Gastroesophageal sphincter (tissue), 4 donors: ENCODE measurements at regions not wholly inside any gene's neighbourhood (a gene's known extent, or its start where the extent isn't known, plus 50 kb on each side); places are given as distances from the start of the nearest gene placed in this dataset.

ENCODE experiments used
- ATAC-seq: fragments of 150-250 bp; one replicate; pipeline ENCODE4 v1.9.1; 2016; ENCODE audit warnings: mild to moderate bottlenecking, moderate library complexity
- H3K27ac ChIP-seq, 4 donors: fragments of 200-600 bp; sonication (generic) in 3 of 4; 1 replicate in 3 of 4; 2 replicates in 1 of 4; pipeline ENCODE4 v1.5.1; 2016 to 2019
- H3K27me3 ChIP-seq: fragments of 200-600 bp; sonication (generic); one replicate; pipeline ENCODE4 v1.5.1; 2019
- H3K36me3 ChIP-seq, 2 donors: fragments of 200-600 bp; sonication (generic); one replicate each; pipeline ENCODE4 v1.5.1; 2019; ENCODE audit warnings: control low read depth in 1 of 2
- H3K4me1 ChIP-seq, 3 donors: fragments of 200-600 bp; sonication (generic); 1 replicate in 2 of 3; 2 replicates in 1 of 3; pipeline ENCODE4 v1.5.1; 2016 to 2019; ENCODE audit warnings: control low read depth in 2 of 3
- H3K4me3 ChIP-seq, 2 donors: fragments of 200-600 bp; sonication (generic); one replicate each; pipeline ENCODE4 v1.5.1; 2019; ENCODE audit warnings: mild to moderate bottlenecking in 1 of 2, moderate library complexity in 1 of 2
- H3K9me3 ChIP-seq, 3 donors: fragments of 200-600 bp; sonication (generic); one replicate each; pipeline ENCODE4 v1.5.1; 2017 to 2019; ENCODE audit warnings: control low read depth in 2 of 3
- EP300 ChIP-seq: sonication (generic); formaldehyde crosslinking; IDR thresholded peaks from one replicate; pipeline ENCODE4 v1.6.1; 2017; ENCODE audit warnings: antibody characterized with exemption, mild to moderate bottlenecking
- POLR2A ChIP-seq, 2 donors: fragments of 450-650 bp; IDR thresholded peaks; one replicate each; pipeline ENCODE4 v1.6.1; 2017; ENCODE audit warnings: antibody characterized with exemption in 2 of 2, mild to moderate bottlenecking in 2 of 2, moderate library complexity in 1 of 2
- POLR2AphosphoS5 ChIP-seq: sonication (generic); formaldehyde crosslinking; IDR thresholded peaks from one replicate; pipeline ENCODE4 v1.6.1; 2017; ENCODE audit warnings: antibody characterized with exemption
- WGBS, 2 donors: methylation state at CpG; one replicate each; pipeline ENCODE4 v1.1.5; 2018; ENCODE audit warnings: low coverage in 1 of 2; 5-methylcytosine and 5-hydroxymethylcytosine counted together
- TF ChIP-seq, protein P1 (sequence below), 4 experiments: fragments of 200-600 bp in 2 of 4; fragments of 450-650 bp in 2 of 4; sonication (generic) in 1 of 4; IDR thresholded peaks; one replicate each; pipeline ENCODE4 v1.5.1; 2017 to 2019; ENCODE audit warnings: antibody characterized with exemption in 4 of 4, mild to moderate bottlenecking in 2 of 4, moderate library complexity in 2 of 4

DNA sequence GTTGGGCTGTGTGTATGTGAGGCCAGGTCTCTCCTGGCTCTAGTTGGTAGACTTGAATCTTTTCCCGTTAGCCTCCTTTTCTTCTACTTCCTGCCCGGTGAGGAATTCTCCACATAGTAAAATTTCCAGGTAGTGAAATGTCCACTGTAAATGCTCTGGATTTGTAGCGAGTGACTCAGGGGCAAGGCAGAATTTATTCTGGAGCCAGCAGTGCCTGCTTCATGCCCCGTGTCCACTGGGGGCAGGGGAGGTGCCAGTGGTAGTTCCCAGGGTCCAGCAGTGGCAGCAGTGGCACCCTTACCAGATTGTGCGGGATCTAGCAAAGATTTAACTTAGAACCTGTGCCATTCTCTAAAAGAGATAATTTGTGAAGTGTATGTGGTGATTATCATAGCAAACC is 74.5 kb upstream of the USP24 start:
- H3K4me1 ChIP-seq, result peaks cover 0 to 4% (median 3%) of the 10 kb centered on the region in 3 donors
- no peaks in the 10 kb centered on the region for H3K9me3 ChIP-seq
- H3K27me3 ChIP-seq, result no peaks in the 10 kb centered on the region
- no peak overlapping the region for H3K27ac ChIP-seq
- WGBS, 2 donors, result 86 to 89% methylated on average over 2 to 3 of the region's 5 CpGs
- no peaks in the 10 kb centered on the region for H3K36me3 ChIP-seq
- no peak for ATAC-seq
- no peak for TF ChIP-seq POLR2AphosphoS5
- no peak for TF ChIP-seq POLR2A (IDR thresholded peaks at IDR 0.05)
- TF ChIP-seq, protein P1, sequence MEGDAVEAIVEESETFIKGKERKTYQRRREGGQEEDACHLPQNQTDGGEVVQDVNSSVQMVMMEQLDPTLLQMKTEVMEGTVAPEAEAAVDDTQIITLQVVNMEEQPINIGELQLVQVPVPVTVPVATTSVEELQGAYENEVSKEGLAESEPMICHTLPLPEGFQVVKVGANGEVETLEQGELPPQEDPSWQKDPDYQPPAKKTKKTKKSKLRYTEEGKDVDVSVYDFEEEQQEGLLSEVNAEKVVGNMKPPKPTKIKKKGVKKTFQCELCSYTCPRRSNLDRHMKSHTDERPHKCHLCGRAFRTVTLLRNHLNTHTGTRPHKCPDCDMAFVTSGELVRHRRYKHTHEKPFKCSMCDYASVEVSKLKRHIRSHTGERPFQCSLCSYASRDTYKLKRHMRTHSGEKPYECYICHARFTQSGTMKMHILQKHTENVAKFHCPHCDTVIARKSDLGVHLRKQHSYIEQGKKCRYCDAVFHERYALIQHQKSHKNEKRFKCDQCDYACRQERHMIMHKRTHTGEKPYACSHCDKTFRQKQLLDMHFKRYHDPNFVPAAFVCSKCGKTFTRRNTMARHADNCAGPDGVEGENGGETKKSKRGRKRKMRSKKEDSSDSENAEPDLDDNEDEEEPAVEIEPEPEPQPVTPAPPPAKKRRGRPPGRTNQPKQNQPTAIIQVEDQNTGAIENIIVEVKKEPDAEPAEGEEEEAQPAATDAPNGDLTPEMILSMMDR (IDR thresholded peaks at IDR 0.05), result no peak
- TF ChIP-seq EP300, result no peak
- no peak overlapping the region for H3K4me3 ChIP-seq

GRCh38 chr1:55289042-55289441 is 73.9 kb upstream of the USP24 start:
- Histone ChIP-seq H3K27me3 (no peaks in the 10 kb centered on the region), H3K4me3 (no peak overlapping the region), H3K4me1 (peaks cover 0 to 4% (median 3%) of the 10 kb centered on the region in 3 donors), H3K36me3 (no peaks in the 10 kb centered on the region), H3K9me3 (no peaks in the 10 kb centered on the region), H3K27ac (no peak overlapping the region)
- no peak for ATAC-seq
- TF ChIP-seq, protein P1 (IDR thresholded peaks at IDR 0.05), result no peak
- TF ChIP-seq POLR2AphosphoS5, result no peak
- no peak for TF ChIP-seq POLR2A (IDR thresholded peaks at IDR 0.05)
- TF ChIP-seq EP300, result no peak
- 88 to 100% methylated on average over 2 to 3 of the region's 7 CpGs for WGBS, 2 donors

GRCh38 chr1:55288245-55288644 is 73.1 kb upstream of the USP24 start:
- H3K27ac ChIP-seq, result no peak overlapping the region
- WGBS, 2 donors, result 60 to 72% methylated on average over 1 to 6 of the region's 13 CpGs
- no peak for TF ChIP-seq POLR2A (IDR thresholded peaks at IDR 0.05)
- no peak for TF ChIP-seq EP300
- TF ChIP-seq, protein P1 (IDR thresholded peaks at IDR 0.05), result no peak
- no peak for TF ChIP-seq POLR2AphosphoS5
- peaks cover 0 to 4% (median 3%) of the 10 kb centered on the region in 3 donors for H3K4me1 ChIP-seq
- H3K9me3 ChIP-seq, result no peaks in the 10 kb centered on the region
- H3K36me3 ChIP-seq, result no peaks in the 10 kb centered on the region
- H3K4me3 ChIP-seq, result no peak overlapping the region
- no peak for ATAC-seq
- H3K27me3 ChIP-seq, result no peaks in the 10 kb centered on the region

DNA sequence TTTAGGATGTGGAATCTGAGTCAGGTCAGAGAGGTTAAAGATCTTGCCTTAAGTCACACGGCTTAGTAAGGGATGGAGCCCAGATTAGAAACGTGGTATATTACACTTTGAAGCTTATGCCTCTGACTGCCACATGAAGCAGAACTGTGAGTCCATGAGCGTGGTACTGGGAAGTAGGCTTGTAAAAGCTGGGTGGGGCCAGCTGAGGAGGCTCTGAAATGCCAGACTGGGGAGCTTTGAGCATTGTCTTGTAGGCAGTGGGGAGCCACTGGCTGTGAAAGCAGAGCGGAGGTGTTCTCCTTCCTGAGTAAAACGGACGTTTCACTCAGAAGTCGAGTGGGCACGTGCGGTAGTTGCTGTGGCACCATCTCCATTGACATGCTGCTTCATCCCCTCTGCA is 72.6 kb upstream of the USP24 start:
- no peak for TF ChIP-seq EP300
- no peak for TF ChIP-seq POLR2AphosphoS5
- TF ChIP-seq, protein P1 (IDR thresholded peaks at IDR 0.05), result no peak
- no peak for TF ChIP-seq POLR2A (IDR thresholded peaks at IDR 0.05)
- ATAC-seq, result no peak
- Histone ChIP-seq H3K27ac (no peak overlapping the region), H3K4me1 (peaks cover 0 to 4% (median 3%) of the 10 kb centered on the region in 3 donors), H3K4me3 (no peak overlapping the region), H3K27me3 (no peaks in the 10 kb centered on the region), H3K36me3 (no peaks in the 10 kb centered on the region), H3K9me3 (no peaks in the 10 kb centered on the region)
- WGBS, 2 donors, result 86 to 93% methylated on average over 7 to 9 of the region's 9 CpGs

GRCh38 chr1:55286856-55287602 is 71.9 kb upstream of the USP24 start:
- H3K27ac ChIP-seq, result no peak overlapping the region
- H3K9me3 ChIP-seq, result no peaks in the 10 kb centered on the region
- H3K4me3 ChIP-seq, result no peak overlapping the region
- H3K27me3 ChIP-seq, result no peaks in the 10 kb centered on the region
- H3K4me1 ChIP-seq, result peaks cover 0 to 4% (median 3%) of the 10 kb centered on the region in 3 donors
- TF ChIP-seq POLR2A (IDR thresholded peaks at IDR 0.05) (no peak), EP300 (no peak), POLR2AphosphoS5 (no peak)
- TF ChIP-seq, protein P1 (IDR thresholded peaks at IDR 0.05), result no peak
- no peaks in the 10 kb centered on the region for H3K36me3 ChIP-seq
- 77 to 88% methylated on average over 3 to 4 of the region's 5 CpGs for WGBS, 2 donors
- ATAC-seq, result no peak
